ENCODE measurements at regions not wholly inside any gene's neighbourhood (a gene's known extent, or its start where the extent isn't known, plus 50 kb on each side); places are given as distances from the start of the nearest gene placed in this dataset.

GRCh38 chr9:95650720-95651119 lies 133.9 kb upstream of the PTCH1 start:
- Histone ChIP-seq H3K27me3 (ENCODE audit: control insufficient read depth, insufficient read depth, low read length) (peaks cover 2% of the 10 kb centered on the region), H3K9me3 (ENCODE audit: control insufficient read depth in 2 of 2, low read length in 2 of 2) (no peaks in the 10 kb centered on the region), H3K27ac (ENCODE audit: insufficient read depth, low read length, poor library complexity, severe bottlenecking) (no peak overlapping the region), H3K4me3 (ENCODE audit: low read depth, low read length) (no peak overlapping the region), H3K36me3 (ENCODE audit: control insufficient read depth, insufficient read depth, low read length) (no peaks in the 10 kb centered on the region), H3K4me1 (ENCODE audit: control insufficient read depth, insufficient read depth, low read length, poor library complexity, severe bottlenecking) (no peaks in the 10 kb centered on the region)
- peaks cover 12% of the 10 kb centered on the region for H3K27me3 Mint-ChIP-seq
- no peak overlapping the region for H3K27ac Mint-ChIP-seq
- no peak for DNase-seq
- peaks cover 0 to 3% (median 0%) of the 10 kb centered on the region in 7 donors for H3K9me3 Mint-ChIP-seq
- H3K36me3 Mint-ChIP-seq, result no peaks in the 10 kb centered on the region
- H3K4me1 Mint-ChIP-seq, result peaks cover 0 to 2% (median 0%) of the 10 kb centered on the region in 4 donors
- no peak overlapping the region for H3K4me3 Mint-ChIP-seq
- ATAC-seq (ENCODE audit: low read depth in 2 of 2), result no peak

DNA sequence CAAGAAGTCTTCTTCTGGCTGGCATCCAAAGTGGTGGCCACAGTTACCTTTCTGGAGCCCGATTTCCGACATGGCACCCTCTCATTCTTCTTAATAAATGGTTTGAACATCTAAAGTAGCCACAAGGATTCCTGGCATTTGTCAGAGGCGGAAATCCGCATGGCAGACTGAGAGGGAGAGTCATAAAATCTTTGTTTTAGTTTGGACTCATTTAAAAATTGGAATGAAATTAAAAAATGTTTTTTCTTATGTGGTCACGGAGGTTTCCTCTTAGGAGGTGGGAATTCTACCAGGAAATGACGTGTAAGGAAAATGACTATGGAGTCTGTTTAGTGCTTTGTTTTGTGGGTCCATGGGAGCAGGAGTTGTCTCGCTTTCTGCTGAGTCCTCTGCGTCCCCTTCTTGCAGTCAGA lies 133.0 kb upstream of the PTCH1 start:
- Histone ChIP-seq H3K36me3 (ENCODE audit: control insufficient read depth, insufficient read depth, low read length) (no peaks in the 10 kb centered on the region), H3K9me3 (ENCODE audit: control insufficient read depth in 2 of 2, low read length in 2 of 2) (no peaks in the 10 kb centered on the region), H3K4me3 (ENCODE audit: low read depth, low read length) (no peak overlapping the region), H3K4me1 (ENCODE audit: control insufficient read depth, insufficient read depth, low read length, poor library complexity, severe bottlenecking) (no peaks in the 10 kb centered on the region), H3K27me3 (ENCODE audit: control insufficient read depth, insufficient read depth, low read length) (peaks cover 2% of the 10 kb centered on the region), H3K27ac (ENCODE audit: insufficient read depth, low read length, poor library complexity, severe bottlenecking) (no peak overlapping the region)
- ATAC-seq (ENCODE audit: low read depth in 2 of 2) (no peak), DNase-seq (no peak)
- Mint-ChIP-seq H3K27me3 (peaks cover 12% of the 10 kb centered on the region), H3K4me1 (peaks cover 0 to 2% (median 0%) of the 10 kb centered on the region in 4 donors), H3K36me3 (no peaks in the 10 kb centered on the region), H3K9me3 (peaks cover 0 to 3% (median 0%) of the 10 kb centered on the region in 7 donors), H3K27ac (no peak overlapping the region), H3K4me3 (no peak overlapping the region)

DNA sequence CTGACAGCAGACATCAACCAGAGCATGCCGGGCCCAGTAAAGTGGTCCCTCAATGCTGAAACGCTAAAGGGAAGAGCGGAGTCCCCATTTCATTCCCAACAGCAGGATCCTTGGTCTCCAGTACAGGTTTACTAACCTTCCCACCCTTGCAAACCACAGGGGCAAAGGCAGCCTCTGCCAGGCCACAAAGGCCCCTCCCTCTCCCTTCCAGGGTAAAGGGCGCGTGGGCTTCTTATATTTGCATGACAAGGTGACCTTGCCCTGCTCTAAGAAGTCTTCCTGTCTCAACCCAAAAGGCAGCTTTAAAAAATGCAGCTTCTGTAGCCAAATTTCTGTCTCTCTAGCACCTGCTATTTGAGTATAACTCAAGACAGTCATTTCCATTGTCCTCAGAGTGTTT lies 131.5 kb upstream of the PTCH1 start:
- Histone ChIP-seq H3K9me3 (ENCODE audit: control insufficient read depth in 2 of 2, low read length in 2 of 2) (no peaks in the 10 kb centered on the region), H3K27me3 (ENCODE audit: control insufficient read depth, insufficient read depth, low read length) (peaks cover 2% of the 10 kb centered on the region), H3K27ac (ENCODE audit: insufficient read depth, low read length, poor library complexity, severe bottlenecking) (no peak overlapping the region), H3K4me1 (ENCODE audit: control insufficient read depth, insufficient read depth, low read length, poor library complexity, severe bottlenecking) (no peaks in the 10 kb centered on the region), H3K4me3 (ENCODE audit: low read depth, low read length) (no peak overlapping the region), H3K36me3 (ENCODE audit: control insufficient read depth, insufficient read depth, low read length) (no peaks in the 10 kb centered on the region)
- Mint-ChIP-seq H3K9me3 (peaks cover 0 to 2% (median 0%) of the 10 kb centered on the region in 7 donors), H3K36me3 (no peaks in the 10 kb centered on the region), H3K27me3 (peaks cover 12% of the 10 kb centered on the region), H3K4me1 (no peaks in the 10 kb centered on the region), H3K4me3 (no peak overlapping the region), H3K27ac (no peak overlapping the region)
- ATAC-seq (ENCODE audit: low read depth in 2 of 2) (no peak), DNase-seq (no peak)

DNA sequence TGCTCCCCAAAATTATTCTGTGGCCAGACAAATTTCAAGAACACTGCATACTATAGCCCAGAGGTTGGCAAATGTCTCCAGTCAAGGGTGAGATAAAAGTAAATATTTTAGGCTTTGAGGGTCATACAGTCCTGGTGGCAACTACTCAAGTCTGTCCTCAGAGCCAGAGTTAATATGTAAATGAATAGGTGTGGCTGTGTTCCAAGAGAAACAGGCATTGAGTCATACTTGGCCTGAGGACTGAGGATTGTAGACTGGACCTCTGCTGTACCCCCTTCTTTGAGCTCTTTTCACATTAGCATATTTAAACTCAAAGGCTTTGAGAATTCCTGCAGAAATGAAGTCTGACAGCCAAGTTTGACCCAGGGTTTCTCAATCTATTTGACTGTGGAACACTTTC lies 129.2 kb upstream of the PTCH1 start:
- Mint-ChIP-seq H3K9me3 (peaks cover 0 to 2% (median 0%) of the 10 kb centered on the region in 7 donors), H3K36me3 (no peaks in the 10 kb centered on the region), H3K27me3 (peaks cover 9% of the 10 kb centered on the region), H3K27ac (no peak overlapping the region), H3K4me1 (no peaks in the 10 kb centered on the region), H3K4me3 (no peak overlapping the region)
- Histone ChIP-seq H3K4me1 (ENCODE audit: control insufficient read depth, insufficient read depth, low read length, poor library complexity, severe bottlenecking) (no peaks in the 10 kb centered on the region), H3K27ac (ENCODE audit: insufficient read depth, low read length, poor library complexity, severe bottlenecking) (no peak overlapping the region), H3K4me3 (ENCODE audit: low read depth, low read length) (no peak overlapping the region), H3K27me3 (ENCODE audit: control insufficient read depth, insufficient read depth, low read length) (peaks cover 2% of the 10 kb centered on the region), H3K36me3 (ENCODE audit: control insufficient read depth, insufficient read depth, low read length) (no peaks in the 10 kb centered on the region), H3K9me3 (ENCODE audit: control insufficient read depth in 2 of 2, low read length in 2 of 2) (no peaks in the 10 kb centered on the region)
- ATAC-seq (ENCODE audit: low read depth in 2 of 2) (no peak), DNase-seq (no peak)

- H3K4me1 Mint-ChIP-seq, result no peaks in the 10 kb centered on the region
- H3K4me1 ChIP-seq (ENCODE audit: control insufficient read depth, insufficient read depth, low read length, poor library complexity, severe bottlenecking), result no peaks in the 10 kb centered on the region
These were observed 128.8 kb upstream of the PTCH1 start for GRCh38 chr9:95645579-95645978.

DNA sequence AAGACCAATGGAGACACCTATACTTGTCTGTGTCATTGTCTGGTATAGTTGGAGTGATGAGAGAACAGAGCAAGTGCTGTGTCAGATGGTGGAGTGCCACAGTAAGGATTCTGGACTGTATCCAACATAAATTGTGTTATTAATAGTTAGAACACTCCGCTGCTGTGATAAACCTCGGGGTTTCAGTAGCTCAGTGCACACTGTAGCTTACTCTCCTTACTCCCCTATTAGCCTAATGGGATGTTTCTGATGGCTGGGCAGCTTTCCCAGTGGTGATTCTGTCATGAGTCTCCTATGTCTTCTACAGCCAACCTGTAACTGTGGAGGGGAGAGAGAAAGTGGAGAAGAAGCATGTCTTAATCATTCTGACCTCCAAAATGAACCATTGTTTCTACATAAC lies 127.6 kb upstream of the PTCH1 start:
- H3K36me3 ChIP-seq (ENCODE audit: control insufficient read depth, insufficient read depth, low read length), result no peaks in the 10 kb centered on the region
- ATAC-seq (ENCODE audit: low read depth in 2 of 2), result no peak
- Mint-ChIP-seq H3K27ac (no peak overlapping the region), H3K4me1 (no peaks in the 10 kb centered on the region), H3K36me3 (no peaks in the 10 kb centered on the region), H3K27me3 (peaks cover 8% of the 10 kb centered on the region), H3K4me3 (no peak overlapping the region), H3K9me3 (peaks cover 0 to 6% (median 1%) of the 10 kb centered on the region in 7 donors)
- H3K4me1 ChIP-seq (ENCODE audit: control insufficient read depth, insufficient read depth, low read length, poor library complexity, severe bottlenecking), result no peaks in the 10 kb centered on the region
- no peak for DNase-seq
- H3K27me3 ChIP-seq (ENCODE audit: control insufficient read depth, insufficient read depth, low read length), result no peaks in the 10 kb centered on the region
- H3K27ac ChIP-seq (ENCODE audit: insufficient read depth, low read length, poor library complexity, severe bottlenecking), result no peak overlapping the region
- H3K9me3 ChIP-seq (ENCODE audit: control insufficient read depth in 2 of 2, low read length in 2 of 2), result no peaks in the 10 kb centered on the region
- no peak overlapping the region for H3K4me3 ChIP-seq (ENCODE audit: low read depth, low read length)

More at GRCh38 chr9:95645579-95645978, 128.8 kb upstream of the PTCH1 start:
- no peak overlapping the region for H3K27ac Mint-ChIP-seq
- Histone ChIP-seq H3K4me3 (ENCODE audit: low read depth, low read length) (no peak overlapping the region), H3K36me3 (ENCODE audit: control insufficient read depth, insufficient read depth, low read length) (no peaks in the 10 kb centered on the region), H3K27me3 (ENCODE audit: control insufficient read depth, insufficient read depth, low read length) (peaks cover 1% of the 10 kb centered on the region), H3K9me3 (ENCODE audit: control insufficient read depth in 2 of 2, low read length in 2 of 2) (no peaks in the 10 kb centered on the region), H3K27ac (ENCODE audit: insufficient read depth, low read length, poor library complexity, severe bottlenecking) (no peak overlapping the region)
- no peaks in the 10 kb centered on the region for H3K36me3 Mint-ChIP-seq
- H3K27me3 Mint-ChIP-seq, result peaks cover 11% of the 10 kb centered on the region
- H3K9me3 Mint-ChIP-seq, result peaks cover 0 to 2% (median 0%) of the 10 kb centered on the region in 7 donors
- DNase-seq (no peak), ATAC-seq (ENCODE audit: low read depth in 2 of 2) (no peak)
- H3K4me3 Mint-ChIP-seq, result no peak overlapping the region

DNA sequence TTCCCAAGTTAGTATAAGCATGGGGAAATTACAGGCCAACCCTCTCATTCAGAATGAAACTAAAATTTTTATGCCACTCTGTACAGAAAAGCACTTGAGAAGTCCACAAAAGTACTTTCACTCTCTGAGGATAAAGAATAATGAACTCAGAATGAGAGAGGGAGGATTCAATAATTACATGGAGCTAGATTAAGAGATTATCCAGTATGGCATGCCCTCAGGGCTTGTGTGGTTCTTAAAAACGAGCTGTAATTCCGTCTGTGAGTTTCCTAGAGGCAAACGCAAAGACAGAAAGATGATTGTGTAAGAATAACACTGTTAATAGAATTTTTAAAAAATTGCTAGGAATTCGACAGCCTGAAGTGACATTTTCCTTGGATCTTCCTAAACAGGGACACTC lies 126.8 kb upstream of the PTCH1 start:
- DNase-seq, result no peak
- no peak overlapping the region for H3K4me3 ChIP-seq (ENCODE audit: low read depth, low read length)
- Mint-ChIP-seq H3K27me3 (peaks cover 4% of the 10 kb centered on the region), H3K36me3 (peaks cover under 1% of the 10 kb centered on the region), H3K4me3 (no peak overlapping the region), H3K9me3 (peaks cover 0 to 6% (median 1%) of the 10 kb centered on the region in 7 donors), H3K27ac (no peak overlapping the region), H3K4me1 (no peaks in the 10 kb centered on the region)
- no peaks in the 10 kb centered on the region for H3K4me1 ChIP-seq (ENCODE audit: control insufficient read depth, insufficient read depth, low read length, poor library complexity, severe bottlenecking)
- H3K27ac ChIP-seq (ENCODE audit: insufficient read depth, low read length, poor library complexity, severe bottlenecking), result no peak overlapping the region
- H3K27me3 ChIP-seq (ENCODE audit: control insufficient read depth, insufficient read depth, low read length), result peaks cover 3% of the 10 kb centered on the region
- no peaks in the 10 kb centered on the region for H3K9me3 ChIP-seq (ENCODE audit: control insufficient read depth in 2 of 2, low read length in 2 of 2)
- no peaks in the 10 kb centered on the region for H3K36me3 ChIP-seq (ENCODE audit: control insufficient read depth, insufficient read depth, low read length)
- no peak for ATAC-seq (ENCODE audit: low read depth in 2 of 2)

GRCh38 chr9:95642189-95642588 lies 125.4 kb upstream of the PTCH1 start:
- H3K4me1 Mint-ChIP-seq, result no peaks in the 10 kb centered on the region
- H3K27ac Mint-ChIP-seq, result no peak overlapping the region
- peaks cover 0 to 11% (median 4%) of the 10 kb centered on the region in 7 donors for H3K9me3 Mint-ChIP-seq
- no peaks in the 10 kb centered on the region for H3K9me3 ChIP-seq (ENCODE audit: control insufficient read depth in 2 of 2, low read length in 2 of 2)
- no peaks in the 10 kb centered on the region for H3K36me3 ChIP-seq (ENCODE audit: control insufficient read depth, insufficient read depth, low read length)
- H3K4me3 Mint-ChIP-seq, result no peak overlapping the region
- peaks cover 4% of the 10 kb centered on the region for H3K27me3 Mint-ChIP-seq
- no peak for ATAC-seq (ENCODE audit: low read depth in 2 of 2)
- H3K4me1 ChIP-seq (ENCODE audit: control insufficient read depth, insufficient read depth, low read length, poor library complexity, severe bottlenecking), result no peaks in the 10 kb centered on the region
- no peak overlapping the region for H3K4me3 ChIP-seq (ENCODE audit: low read depth, low read length)
- no peak overlapping the region for H3K27ac ChIP-seq (ENCODE audit: insufficient read depth, low read length, poor library complexity, severe bottlenecking)
- no peak for DNase-seq
- peaks cover 4% of the 10 kb centered on the region for H3K36me3 Mint-ChIP-seq
- H3K27me3 ChIP-seq (ENCODE audit: control insufficient read depth, insufficient read depth, low read length), result peaks cover 3% of the 10 kb centered on the region
